ENCODE measurements at regions not wholly inside any gene's neighbourhood (a gene's known extent, or its start where the extent isn't known, plus 50 kb on each side); places are given as distances from the start of the nearest gene placed in this dataset.
A peak's percentile ranks its signal among the peaks of the same experiment; 100 is the strongest.

- Mint-ChIP-seq H3K9me3 (ENCODE audit: unreplicated experiment) (peaks cover 54% of the 10 kb centered on the region), H3K27me3 (ENCODE audit: insufficient read depth, unreplicated experiment) (no peaks in the 10 kb centered on the region), H3K4me1 (ENCODE audit: low read depth, unreplicated experiment) (peaks cover 38% of the 10 kb centered on the region), H3K4me3 (ENCODE audit: unreplicated experiment) (peak overlapping the region; percentile 63), H3K27ac (ENCODE audit: unreplicated experiment) (peak overlapping the region; percentile 63), H3K36me3 (ENCODE audit: insufficient read depth, unreplicated experiment) (peaks cover 12% of the 10 kb centered on the region)
- Histone ChIP-seq H3K36me3 (ENCODE audit: control insufficient read depth, insufficient read depth, low read length) (no peaks in the 10 kb centered on the region), H3K4me3 (ENCODE audit: low read depth, low read length) (no peak overlapping the region), H3K4me1 (peaks cover 30% of the 10 kb centered on the region), H3K27me3 (replicated peaks; ENCODE audit: control insufficient read depth, insufficient read depth, low read length) (no peaks in the 10 kb centered on the region), H3K9me3 (peaks cover 15% of the 10 kb centered on the region)
- intact Hi-C loops (cut with micrococcal nuclease; ENCODE audit: unreplicated experiment), result loop anchor here (1.0 kb wide), 2 partner anchors 27 to 42 kb away; no protein-coding TSS in a partner anchor
- DNase-seq, result peak in 1 of 2 experiments; percentile 20
- no peak for TF ChIP-seq CTCF (IDR thresholded peaks at IDR 0.05; ENCODE audit: insufficient read depth in 1 of 2, low read depth in 1 of 2, low read length in 1 of 2, severe bottlenecking in 1 of 2, unreplicated experiment in 1 of 2)
- CTCF ChIA-PET, result interaction anchor here (0.6 kb wide), 2 partner anchors 404 to 423 kb away, joined by 4 to 5 read pairs; no protein-coding TSS in a partner anchor
- POLR2A ChIA-PET, result no interaction called here
- no TSS peak for BruUV-seq (replicated peaks)
These were observed 494.0 kb upstream of the FAT3 start for GRCh38 chr11:91730620-91731019.

- H3K27me3 Mint-ChIP-seq (ENCODE audit: insufficient read depth, unreplicated experiment), result no peaks in the 10 kb centered on the region
- H3K4me3 Mint-ChIP-seq (ENCODE audit: unreplicated experiment), result peak overlapping the region; percentile 63
- peak overlapping the region; percentile 63 for H3K27ac Mint-ChIP-seq (ENCODE audit: unreplicated experiment)
- intact Hi-C loops (cut with micrococcal nuclease; ENCODE audit: unreplicated experiment), result no loop called here
- H3K9me3 ChIP-seq, result peaks cover 10% of the 10 kb centered on the region
- ChIA-PET CTCF (interaction anchor here (0.6 kb wide), 1 partner anchor 424 kb away, joined by 4 read pairs; no protein-coding TSS in a partner anchor), POLR2A (no interaction called here)
- peaks cover 48% of the 10 kb centered on the region for H3K9me3 Mint-ChIP-seq (ENCODE audit: unreplicated experiment)
- peaks cover 12% of the 10 kb centered on the region for H3K36me3 Mint-ChIP-seq (ENCODE audit: insufficient read depth, unreplicated experiment)
- no TSS peak for BruUV-seq (replicated peaks)
- peaks cover 30% of the 10 kb centered on the region for H3K4me1 ChIP-seq
- H3K27me3 ChIP-seq (replicated peaks; ENCODE audit: control insufficient read depth, insufficient read depth, low read length), result no peaks in the 10 kb centered on the region
- H3K4me3 ChIP-seq (ENCODE audit: low read depth, low read length), result no peak overlapping the region
- no peaks in the 10 kb centered on the region for H3K36me3 ChIP-seq (ENCODE audit: control insufficient read depth, insufficient read depth, low read length)
- peaks cover 38% of the 10 kb centered on the region for H3K4me1 Mint-ChIP-seq (ENCODE audit: low read depth, unreplicated experiment)
- no peak for DNase-seq
- TF ChIP-seq CTCF (IDR thresholded peaks at IDR 0.05; ENCODE audit: insufficient read depth in 1 of 2, low read depth in 1 of 2, low read length in 1 of 2, severe bottlenecking in 1 of 2, unreplicated experiment in 1 of 2), result no peak
These were observed 494.6 kb upstream of the FAT3 start for GRCh38 chr11:91730057-91730456.

GRCh38 chr11:91717169-91717568 is 507.4 kb upstream of the FAT3 start:
- no peak for TF ChIP-seq CTCF (IDR thresholded peaks at IDR 0.05; ENCODE audit: insufficient read depth in 1 of 2, low read depth in 1 of 2, low read length in 1 of 2, severe bottlenecking in 1 of 2, unreplicated experiment in 1 of 2)
- Mint-ChIP-seq H3K4me3 (ENCODE audit: unreplicated experiment) (no peak overlapping the region), H3K27ac (ENCODE audit: unreplicated experiment) (no peak overlapping the region), H3K36me3 (ENCODE audit: insufficient read depth, unreplicated experiment) (no peaks in the 10 kb centered on the region), H3K4me1 (ENCODE audit: low read depth, unreplicated experiment) (no peaks in the 10 kb centered on the region), H3K27me3 (ENCODE audit: insufficient read depth, unreplicated experiment) (no peaks in the 10 kb centered on the region), H3K9me3 (ENCODE audit: unreplicated experiment) (peaks cover 9% of the 10 kb centered on the region)
- Histone ChIP-seq H3K27me3 (replicated peaks; ENCODE audit: control insufficient read depth, insufficient read depth, low read length) (no peaks in the 10 kb centered on the region), H3K9me3 (no peaks in the 10 kb centered on the region; the same call in 1 of the 2 replicates), H3K4me1 (no peaks in the 10 kb centered on the region), H3K36me3 (ENCODE audit: control insufficient read depth, insufficient read depth, low read length) (no peaks in the 10 kb centered on the region), H3K4me3 (ENCODE audit: low read depth, low read length) (no peak overlapping the region)
- POLR2A ChIA-PET, result no interaction called here
- DNase-seq, result no peak
- intact Hi-C loops (cut with micrococcal nuclease; ENCODE audit: unreplicated experiment), result no loop called here
- BruUV-seq (replicated peaks), result no TSS peak
- CTCF ChIA-PET, result no interaction called here

Data from Caco-2 (cell line).